Hepatocyte (in vitro differentiated cells): ENCODE measurements at regions not wholly inside any gene's neighbourhood (a gene's known extent, or its start where the extent isn't known, plus 50 kb on each side); places are given as distances from the start of the nearest gene placed in this dataset.

Experiments used
- DNase-seq: peaks from one replicate; pipeline ENCODE4 v3.0.0-alpha.2; 2016; ENCODE audit warnings: low spot score
- H2AFZ ChIP-seq: fragments of 200-600 bp; sonication (generic); 2 replicates; pipeline ENCODE4 v1.6.0; 2016; ENCODE audit warnings: antibody characterized with exemption, mild to moderate bottlenecking
- H3K27ac ChIP-seq: fragments of 200-600 bp; sonication (generic); 2 replicates; pipeline ENCODE4 v1.5.1; 2016; ENCODE audit warnings: mild to moderate bottlenecking
- H3K27me3 ChIP-seq: fragments of 200-600 bp; sonication (generic); 2 replicates; pipeline ENCODE4 v1.6.1; 2016
- H3K36me3 ChIP-seq: fragments of 200-600 bp; sonication (generic); replicated peaks from 2 replicates; pipeline ENCODE4 v1.5.1; 2016; ENCODE audit warnings: low read depth; ENCODE audit not compliant: insufficient read depth
- H3K4me1 ChIP-seq: fragments of 200-600 bp; sonication (generic); 2 replicates; pipeline ENCODE4 v1.5.1; 2016; ENCODE audit warnings: mild to moderate bottlenecking, moderate library complexity; ENCODE audit not compliant: insufficient read depth
- H3K4me2 ChIP-seq: fragments of 200-600 bp; sonication (generic); 2 replicates; pipeline ENCODE4 v1.6.0; 2016
- H3K4me3 ChIP-seq: fragments of 200-600 bp; sonication (generic); 2 replicates; pipeline ENCODE4 v1.5.1; 2016; ENCODE audit warnings: mild to moderate bottlenecking
- H3K79me2 ChIP-seq: fragments of 200-600 bp; sonication (generic); 2 replicates; pipeline ENCODE4 v1.6.0; 2017; ENCODE audit warnings: mild to moderate bottlenecking
- H3K9me2 ChIP-seq: fragments of 200-600 bp; sonication (generic); replicated peaks from 2 replicates; pipeline ENCODE4 v1.6.0; 2017; ENCODE audit warnings: mild to moderate bottlenecking; ENCODE audit not compliant: insufficient read depth
- H3K9me3 ChIP-seq: fragments of 200-600 bp; sonication (generic); 2 replicates; pipeline ENCODE4 v1.5.1; 2016; ENCODE audit warnings: low read depth, mild to moderate bottlenecking
- H4K20me1 ChIP-seq: fragments of 200-600 bp; sonication (generic); 2 replicates; pipeline ENCODE4 v1.6.0; 2016; ENCODE audit warnings: mild to moderate bottlenecking; ENCODE audit not compliant: insufficient read depth, poor library complexity, severe bottlenecking
- EZH2 ChIP-seq: fragments of 200-600 bp; sonication (generic); IDR thresholded peaks from 2 replicates; pipeline ENCODE4 v1.6.1; 2016; ENCODE audit warnings: antibody characterized with exemption, mild to moderate bottlenecking, borderline replicate concordance
- EZH2phosphoT487 ChIP-seq: fragments of 200-600 bp; sonication (generic); IDR thresholded peaks from one replicate; pipeline ENCODE4 v1.6.1; 2018; ENCODE audit warnings: antibody characterized with exemption, mild to moderate bottlenecking, low read depth, moderate library complexity; ENCODE audit not compliant: unreplicated experiment, severe bottlenecking
- WGBS: methylation state at CpG from one replicate; pipeline ENCODE4 v1.1.6; 2016; ENCODE audit warnings: low lambda C conversion rate; ENCODE audit errors: missing lambda C conversion rate; 5-methylcytosine and 5-hydroxymethylcytosine counted together
- TF ChIP-seq, protein P1 (sequence below): fragments of 200-600 bp; sonication (generic); IDR thresholded peaks from 2 replicates; pipeline ENCODE4 v1.5.1; 2016; ENCODE audit warnings: antibody characterized with exemption, mild to moderate bottlenecking; ENCODE audit not compliant: poor library complexity

DNA sequence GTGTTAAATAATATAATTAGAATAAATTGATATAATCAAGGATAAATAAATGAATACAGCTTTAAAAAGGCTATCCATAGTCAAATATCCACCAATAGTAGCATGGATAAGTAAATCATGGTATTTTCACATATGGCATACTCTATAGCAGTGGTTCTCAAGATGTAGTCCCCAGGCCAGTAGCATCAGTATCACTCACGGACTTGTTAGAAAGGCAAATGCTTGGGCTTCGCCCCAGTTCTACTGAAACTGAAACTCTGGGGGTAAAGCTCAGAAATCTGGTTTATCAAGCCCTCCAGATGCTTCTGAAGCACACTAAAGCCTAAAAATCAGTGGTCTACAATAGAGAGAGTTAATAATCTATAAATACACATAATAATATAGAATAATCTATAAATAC, 261.6 kb upstream of the TTC14 start:
- Histone ChIP-seq H3K4me2 (no peak overlapping the region), H3K4me3 (no peak overlapping the region), H3K79me2 (no peaks in the 10 kb centered on the region), H3K27me3 (no peaks in the 10 kb centered on the region), H3K4me1 (no peaks in the 10 kb centered on the region), H3K36me3 (no peaks in the 10 kb centered on the region), H3K27ac (no peak overlapping the region), H3K9me3 (no peaks in the 10 kb centered on the region), H3K9me2 (no peaks in the 10 kb centered on the region), H4K20me1 (no peaks in the 10 kb centered on the region), H2AFZ (no peak overlapping the region)
- TF ChIP-seq EZH2 (no peak), EZH2phosphoT487 (no peak)
- TF ChIP-seq, protein P1, sequence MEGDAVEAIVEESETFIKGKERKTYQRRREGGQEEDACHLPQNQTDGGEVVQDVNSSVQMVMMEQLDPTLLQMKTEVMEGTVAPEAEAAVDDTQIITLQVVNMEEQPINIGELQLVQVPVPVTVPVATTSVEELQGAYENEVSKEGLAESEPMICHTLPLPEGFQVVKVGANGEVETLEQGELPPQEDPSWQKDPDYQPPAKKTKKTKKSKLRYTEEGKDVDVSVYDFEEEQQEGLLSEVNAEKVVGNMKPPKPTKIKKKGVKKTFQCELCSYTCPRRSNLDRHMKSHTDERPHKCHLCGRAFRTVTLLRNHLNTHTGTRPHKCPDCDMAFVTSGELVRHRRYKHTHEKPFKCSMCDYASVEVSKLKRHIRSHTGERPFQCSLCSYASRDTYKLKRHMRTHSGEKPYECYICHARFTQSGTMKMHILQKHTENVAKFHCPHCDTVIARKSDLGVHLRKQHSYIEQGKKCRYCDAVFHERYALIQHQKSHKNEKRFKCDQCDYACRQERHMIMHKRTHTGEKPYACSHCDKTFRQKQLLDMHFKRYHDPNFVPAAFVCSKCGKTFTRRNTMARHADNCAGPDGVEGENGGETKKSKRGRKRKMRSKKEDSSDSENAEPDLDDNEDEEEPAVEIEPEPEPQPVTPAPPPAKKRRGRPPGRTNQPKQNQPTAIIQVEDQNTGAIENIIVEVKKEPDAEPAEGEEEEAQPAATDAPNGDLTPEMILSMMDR: no peak
- DNase-seq: no peak
- 89% methylated on average over 2 of the region's 2 CpGs for WGBS

DNA sequence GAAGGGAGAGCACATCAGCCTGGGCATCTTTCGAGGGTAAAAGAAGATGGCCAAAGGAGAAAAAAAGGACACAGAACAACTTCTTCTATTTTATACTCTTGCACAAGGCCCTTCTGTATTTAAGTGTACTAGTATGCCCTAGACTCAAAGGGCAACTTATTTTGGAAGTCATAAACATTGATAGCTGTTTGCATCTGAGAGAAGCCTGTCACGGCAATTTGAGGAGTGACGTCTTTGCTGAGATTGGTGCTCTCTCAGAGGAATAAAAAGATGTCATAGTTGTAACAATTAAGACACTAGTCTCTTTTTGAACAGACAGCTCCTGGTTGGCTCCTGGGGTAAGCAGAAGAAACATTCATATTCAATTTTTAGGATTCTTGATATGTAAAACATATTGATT, 260.4 kb upstream of the TTC14 start:
- no peaks in the 10 kb centered on the region for H3K9me2 ChIP-seq
- H3K27ac ChIP-seq: no peak overlapping the region
- no peak for DNase-seq
- no peak overlapping the region for H3K4me2 ChIP-seq
- TF ChIP-seq EZH2 (no peak), EZH2phosphoT487 (no peak)
- TF ChIP-seq, protein P1: no peak
- H3K27me3 ChIP-seq: no peaks in the 10 kb centered on the region
- no peaks in the 10 kb centered on the region for H4K20me1 ChIP-seq
- H3K4me3 ChIP-seq: no peak overlapping the region
- H3K79me2 ChIP-seq: no peaks in the 10 kb centered on the region
- 80% methylated on average over 3 of the region's 3 CpGs for WGBS
- H2AFZ ChIP-seq: no peak overlapping the region
- H3K36me3 ChIP-seq: no peaks in the 10 kb centered on the region
- no peaks in the 10 kb centered on the region for H3K9me3 ChIP-seq
- no peaks in the 10 kb centered on the region for H3K4me1 ChIP-seq

DNA sequence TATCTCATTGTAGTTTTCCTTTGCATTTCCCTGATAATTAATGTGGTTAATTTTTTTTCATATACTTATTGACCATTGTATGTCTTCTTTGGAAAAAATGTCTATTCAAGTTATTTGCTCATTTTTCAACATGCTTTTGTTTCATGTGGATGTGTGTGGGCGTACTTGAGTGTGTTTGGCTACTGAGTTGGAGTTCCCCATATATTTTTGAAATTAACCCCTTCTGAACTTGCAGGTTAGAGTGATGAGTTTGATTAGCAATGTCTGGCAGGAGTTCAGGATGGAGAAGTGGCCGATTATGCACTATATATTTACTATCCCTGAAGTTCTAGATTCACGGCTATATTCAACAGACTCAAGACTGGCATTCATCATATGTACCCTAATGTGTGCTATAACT, 250.4 kb upstream of the TTC14 start:
- Histone ChIP-seq H3K79me2 (no peaks in the 10 kb centered on the region), H2AFZ (no peak overlapping the region), H4K20me1 (no peaks in the 10 kb centered on the region), H3K27ac (no peak overlapping the region), H3K36me3 (no peaks in the 10 kb centered on the region), H3K4me1 (no peaks in the 10 kb centered on the region), H3K27me3 (no peaks in the 10 kb centered on the region), H3K9me2 (no peaks in the 10 kb centered on the region), H3K9me3 (no peaks in the 10 kb centered on the region), H3K4me2 (no peak overlapping the region), H3K4me3 (no peak overlapping the region)
- 83% methylated on average over 3 of the region's 3 CpGs for WGBS
- TF ChIP-seq EZH2phosphoT487 (no peak), EZH2 (no peak)
- TF ChIP-seq, protein P1: no peak
- DNase-seq: no peak

DNA sequence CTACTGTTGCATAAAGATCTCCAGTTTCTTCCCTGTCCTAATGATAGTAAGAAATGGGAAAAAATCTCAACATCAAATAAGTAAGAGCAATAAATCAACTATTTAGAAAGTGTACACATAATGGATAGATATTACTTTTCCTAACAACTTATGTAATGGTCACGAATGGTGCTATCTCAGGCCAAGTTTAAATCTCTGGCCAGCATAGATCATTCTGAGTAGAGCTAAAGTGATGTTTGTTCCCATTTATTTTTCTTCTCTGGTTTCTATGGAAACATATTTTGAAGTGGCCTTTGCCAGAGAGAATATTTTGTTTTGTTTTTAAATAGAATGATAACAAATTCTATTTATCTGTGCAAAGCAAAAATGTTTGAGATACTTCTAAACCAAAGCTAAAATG, 249.7 kb upstream of the TTC14 start:
- Histone ChIP-seq H3K9me3 (no peaks in the 10 kb centered on the region), H2AFZ (no peak overlapping the region), H3K9me2 (no peaks in the 10 kb centered on the region), H3K4me2 (no peak overlapping the region), H3K4me1 (no peaks in the 10 kb centered on the region), H4K20me1 (no peaks in the 10 kb centered on the region), H3K4me3 (no peak overlapping the region), H3K36me3 (no peaks in the 10 kb centered on the region), H3K27ac (no peak overlapping the region), H3K27me3 (no peaks in the 10 kb centered on the region), H3K79me2 (no peaks in the 10 kb centered on the region)
- no peak for DNase-seq
- TF ChIP-seq EZH2phosphoT487: no peak
- TF ChIP-seq EZH2: no peak
- TF ChIP-seq, protein P1: no peak
- 82% methylated on average over 1 of the region's 1 CpG for WGBS
